ENCODE measurements at regions not wholly inside any gene's neighbourhood (a gene's known extent, or its start where the extent isn't known, plus 50 kb on each side); places are given as distances from the start of the nearest gene placed in this dataset.

GRCh38 chr15:70313099-70314017 lies 215.6 kb upstream of the TLE3 start:
- no peak for TF ChIP-seq CTCF (IDR thresholded peaks at IDR 0.05; ENCODE audit: insufficient read depth, low read depth, low read length, missing control alignments)

GRCh38 chr15:70311821-70312220 lies 214.1 kb upstream of the TLE3 start:
- no peak for DNase-seq (ENCODE audit: low read depth)
- no peak overlapping the region for H3K4me3 ChIP-seq (ENCODE audit: low read length)
- TF ChIP-seq CTCF (IDR thresholded peaks at IDR 0.05; ENCODE audit: insufficient read depth, low read depth, low read length, missing control alignments), result no peak

More at GRCh38 chr15:70313099-70314017, 215.6 kb upstream of the TLE3 start:
- no peak overlapping the region for H3K4me3 ChIP-seq (ENCODE audit: low read length)
- DNase-seq (ENCODE audit: low read depth), result no peak

- no peak overlapping the region for H3K4me3 ChIP-seq (ENCODE audit: low read length)
- no peak for DNase-seq (ENCODE audit: low read depth)
- no peak for TF ChIP-seq CTCF (IDR thresholded peaks at IDR 0.05; ENCODE audit: insufficient read depth, low read depth, low read length, missing control alignments)
These were observed 212.0 kb upstream of the TLE3 start for GRCh38 chr15:70309716-70310115.

- H3K4me3 ChIP-seq (ENCODE audit: low read length), result no peak overlapping the region
- no peak for DNase-seq (ENCODE audit: low read depth)
- TF ChIP-seq CTCF (IDR thresholded peaks at IDR 0.05; ENCODE audit: insufficient read depth, low read depth, low read length, missing control alignments), result no peak
These were observed 211.2 kb upstream of the TLE3 start for GRCh38 chr15:70308735-70309434.

- TF ChIP-seq CTCF (IDR thresholded peaks at IDR 0.05; ENCODE audit: insufficient read depth, low read depth, low read length, missing control alignments), result no peak
- H3K4me3 ChIP-seq (ENCODE audit: low read length), result no peak overlapping the region
- DNase-seq (ENCODE audit: low read depth), result no peak
These were observed 210.5 kb upstream of the TLE3 start for GRCh38 chr15:70308011-70308734.

GRCh38 chr15:70306582-70306981 lies 208.9 kb upstream of the TLE3 start:
- H3K4me3 ChIP-seq (ENCODE audit: low read length), result no peak overlapping the region
- DNase-seq (ENCODE audit: low read depth), result no peak
- no peak for TF ChIP-seq CTCF (IDR thresholded peaks at IDR 0.05; ENCODE audit: insufficient read depth, low read depth, low read length, missing control alignments)

All from epithelial cell of esophagus (primary cell).